Right ventricle myocardium inferior (tissue), 1 donor: ENCODE measurements at regions not wholly inside any gene's neighbourhood (a gene's known extent, or its start where the extent isn't known, plus 50 kb on each side); places are given as distances from the start of the nearest gene placed in this dataset.

Source experiments
- ATAC-seq: fragments of 200-7000 bp; cut with Tn5 transposase; one replicate; pipeline ENCODE4 v1.9.1; 2020; ENCODE audit warnings: mild to moderate bottlenecking, moderate library complexity
- DNase-seq: peaks from one replicate; pipeline ENCODE4 v3.0.0; 2021; ENCODE audit errors: missing footprints
- intact Hi-C: fragments of 100-400 bp; cut with DNase I; formaldehyde crosslinking; loops from one replicate; pipeline ENCODE4 v1.11.0; 2022
- donor health status: DM: no; HTN: yes; CAD: no; lungs with severe emphysema.

DNA sequence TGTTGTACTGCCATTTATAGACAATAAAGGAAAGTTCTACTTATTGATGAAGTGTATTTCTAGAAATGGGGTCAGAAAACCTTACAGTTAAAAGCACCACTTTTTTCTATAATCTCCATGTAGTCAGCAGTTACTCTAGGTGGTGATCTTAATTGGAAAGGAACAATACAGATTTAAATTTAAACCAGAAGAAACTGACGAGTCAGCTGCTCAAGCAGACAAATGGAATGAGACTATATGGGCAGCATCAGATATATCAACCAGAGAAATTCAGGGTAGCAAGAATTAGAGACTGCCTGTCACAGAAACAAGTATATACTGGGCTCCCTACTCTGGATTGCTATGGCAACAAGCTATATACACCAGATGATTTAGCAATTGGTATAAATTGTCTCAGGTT is 99.6 kb upstream of the SCG2 start:
- ATAC-seq (no peak), DNase-seq (no peak)

DNA sequence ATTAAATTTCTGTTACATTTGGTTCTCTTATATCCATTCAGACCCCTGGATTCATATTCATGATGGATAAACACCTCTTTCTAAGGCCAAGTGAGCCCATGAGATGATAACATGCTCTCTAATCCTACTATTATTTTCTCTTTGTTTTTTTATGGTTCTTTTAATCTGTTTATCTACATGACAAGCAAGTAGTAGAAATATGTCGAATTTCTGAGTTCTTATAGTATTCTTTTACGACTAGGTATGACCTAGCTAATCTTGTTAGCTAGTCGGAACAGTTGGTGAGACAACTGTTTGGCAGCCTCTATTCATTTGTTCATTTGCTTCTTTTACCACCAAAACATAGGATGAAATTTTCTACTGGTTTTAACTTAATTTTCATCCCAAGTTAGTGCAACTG is 98.1 kb upstream of the SCG2 start:
- ATAC-seq, result no peak
- intact Hi-C loops, result no loop called here
- DNase-seq, result no peak

More for the DNA sequence above, 99.6 kb upstream of the SCG2 start:
- intact Hi-C loops, result no loop called here

DNA sequence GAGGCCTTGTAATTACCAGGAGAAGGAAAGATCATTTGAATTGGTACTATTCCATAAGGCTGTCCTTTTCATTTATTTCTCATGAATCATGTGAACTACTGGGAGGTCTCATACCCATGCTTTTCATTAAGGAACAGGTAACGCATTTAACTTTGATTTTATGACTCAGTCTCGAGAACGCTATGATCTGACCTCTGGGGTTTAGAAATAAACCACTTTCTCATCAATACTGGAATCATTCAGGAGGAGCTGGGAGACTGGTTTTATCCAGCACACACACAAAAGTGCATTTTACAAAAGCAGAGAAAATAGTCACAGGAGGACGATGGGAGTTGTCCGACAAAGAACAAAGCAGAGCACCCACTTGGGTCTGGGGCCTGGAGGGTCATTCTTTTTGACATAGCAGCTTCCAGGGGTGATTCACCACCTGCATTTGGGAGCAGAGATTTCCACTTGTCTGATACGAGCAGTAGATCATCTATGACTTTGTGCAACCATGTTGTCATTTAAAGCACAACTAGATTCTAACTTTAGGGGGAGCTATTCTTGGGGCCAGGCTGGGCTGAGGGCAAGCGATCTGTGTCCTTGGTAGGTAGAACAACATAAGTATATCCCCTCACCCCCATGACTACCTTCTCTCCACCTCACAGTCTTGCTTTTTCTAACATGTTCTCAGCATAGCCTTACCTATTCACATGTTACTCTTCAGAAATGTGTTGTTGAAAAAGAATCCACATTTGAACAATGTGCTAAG is 95.9 kb upstream of the SCG2 start:
- ATAC-seq (no peak), DNase-seq (no peak)
- intact Hi-C loops, result no loop called here

DNA sequence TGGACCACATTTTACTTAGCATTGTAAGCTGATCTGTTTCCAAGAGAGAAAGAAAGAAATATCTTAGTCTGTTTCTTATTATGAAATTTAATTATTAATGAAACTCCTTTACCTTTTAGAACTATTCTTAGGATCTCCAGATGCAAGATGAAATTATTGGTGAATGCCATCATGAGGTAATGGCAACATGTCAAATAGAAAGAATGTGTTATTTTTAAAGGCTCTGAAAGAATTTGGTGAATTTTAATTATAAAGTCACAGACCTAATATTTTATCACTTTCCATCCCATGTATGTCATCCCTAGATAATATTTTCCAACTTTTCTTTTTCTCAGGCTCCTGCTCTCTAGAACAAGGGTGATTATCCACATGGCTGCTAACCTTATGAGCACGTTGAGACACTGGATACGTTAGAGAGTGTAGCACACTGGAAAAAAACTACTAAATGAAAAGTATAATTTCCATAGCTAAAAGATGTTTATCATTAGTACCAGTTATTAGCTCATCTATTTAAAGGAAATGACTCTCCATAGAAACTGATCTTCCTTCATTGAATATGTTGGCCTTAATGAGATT is 95.2 kb upstream of the SCG2 start:
- intact Hi-C loops, result no loop called here
- DNase-seq (no peak), ATAC-seq (no peak)

DNA sequence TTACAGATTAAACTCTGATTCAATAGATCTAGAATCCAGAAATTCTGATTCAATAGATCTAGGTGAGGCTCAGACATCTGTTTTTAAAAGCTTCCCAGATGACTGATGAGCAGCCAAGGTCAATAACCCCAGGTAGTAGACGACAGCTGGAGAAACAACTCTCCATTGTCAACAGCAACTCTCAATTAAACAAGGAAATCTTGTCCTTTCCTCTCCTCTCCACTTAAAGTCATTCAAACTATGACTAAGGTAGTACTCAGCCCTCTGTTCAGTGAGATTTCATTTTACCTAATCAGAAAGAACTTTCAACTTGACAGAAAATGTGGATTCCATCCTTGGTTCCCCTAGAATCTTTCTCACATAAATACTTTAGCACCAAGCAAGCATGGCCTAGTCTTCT is 94.6 kb upstream of the SCG2 start:
- ATAC-seq (no peak), DNase-seq (no peak)
- intact Hi-C loops, result no loop called here

DNA sequence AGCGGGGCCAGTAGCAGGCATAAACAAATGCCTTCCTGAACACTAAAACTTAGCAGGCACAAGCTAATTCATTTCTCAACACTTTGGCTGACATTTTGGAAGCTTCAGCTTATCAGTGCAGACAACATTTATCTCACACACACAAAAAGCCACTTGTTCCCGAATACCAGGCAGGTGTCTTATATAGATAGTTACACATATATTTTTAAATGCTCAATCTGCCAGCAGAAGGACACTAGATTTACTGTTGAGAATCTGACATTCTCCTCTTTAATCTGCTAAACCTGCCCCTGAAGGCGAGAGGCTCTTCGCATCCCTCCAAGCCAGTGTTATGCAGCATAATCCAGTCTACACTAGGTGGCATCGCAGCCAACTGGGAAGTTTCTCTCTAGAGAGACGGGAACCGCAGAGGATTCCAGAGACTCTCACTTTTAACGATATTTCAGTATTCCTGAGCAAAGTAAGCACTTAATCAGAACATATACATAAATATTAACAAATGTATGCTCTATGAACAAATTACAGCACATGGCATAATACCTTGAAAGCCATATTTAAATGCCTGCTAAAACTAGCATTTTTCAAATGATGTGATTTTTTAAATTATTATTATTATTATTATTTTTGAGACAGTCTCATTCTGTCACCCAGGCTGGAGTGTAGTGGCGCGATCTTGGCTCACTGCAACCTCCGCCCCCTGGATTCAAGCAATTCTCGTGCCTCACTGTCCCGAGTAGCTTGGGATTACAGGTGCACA is 90.2 kb upstream of the SCG2 start:
- intact Hi-C loops, result loop anchor here (5.0 kb wide), 1 partner anchor 105 kb away; no protein-coding TSS in a partner anchor
- ATAC-seq, result peak; percentile 42
- no peak for DNase-seq

DNA sequence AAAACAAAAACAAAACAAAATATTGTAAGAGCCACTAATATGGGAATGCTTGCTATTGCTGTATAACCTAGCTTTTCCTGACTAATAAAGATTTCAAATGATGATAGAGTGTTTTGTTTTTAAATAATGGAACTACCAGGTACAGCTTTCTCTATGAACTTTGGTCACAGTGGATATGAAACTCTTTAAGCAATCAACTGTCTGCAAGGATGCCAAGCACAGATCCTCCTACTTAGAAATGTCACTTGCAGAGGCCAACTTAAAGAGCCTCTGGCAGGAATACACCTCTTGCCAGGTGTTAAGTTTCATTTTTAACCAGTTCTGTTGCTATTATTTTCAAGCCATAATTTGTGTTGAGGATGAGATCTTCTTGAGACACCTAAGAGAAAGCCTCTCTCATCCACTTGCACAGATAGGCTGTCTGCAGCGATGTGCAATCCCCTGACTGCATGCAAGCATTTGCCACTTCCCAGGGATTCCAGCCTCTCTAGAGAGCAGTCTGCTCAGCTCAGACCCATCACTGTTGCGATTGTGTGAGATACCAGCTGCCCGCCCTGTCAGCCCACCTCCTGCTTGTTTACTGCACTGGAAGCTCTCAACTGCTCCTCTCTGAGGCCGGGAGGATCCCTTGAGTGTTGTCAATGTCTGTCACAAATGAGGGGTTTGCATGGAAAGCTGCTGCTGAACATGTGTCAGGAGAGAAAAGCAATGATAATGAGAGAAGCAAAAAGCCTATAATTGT is 86.1 kb upstream of the SCG2 start:
- DNase-seq (no peak), ATAC-seq (no peak)
- intact Hi-C loops, result no loop called here

DNA sequence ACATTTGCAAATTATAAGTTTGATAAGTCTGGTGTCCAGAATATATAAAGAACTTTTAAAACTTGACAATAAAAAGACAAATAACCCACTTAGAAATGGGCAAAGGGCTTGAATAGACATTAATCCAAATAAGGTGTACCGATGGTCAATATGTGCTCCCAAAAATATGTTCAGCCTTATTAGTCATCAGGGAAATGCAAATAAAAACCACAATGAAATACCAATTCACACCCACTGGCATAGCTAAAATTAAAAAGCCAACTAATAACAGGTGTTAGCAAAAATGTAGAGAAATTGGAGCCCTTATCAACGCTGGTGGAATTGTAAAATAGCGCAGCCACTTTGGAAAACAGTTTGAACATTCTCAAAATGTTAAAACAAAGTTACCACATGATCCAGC is 79.0 kb upstream of the SCG2 start:
- ATAC-seq (no peak), DNase-seq (no peak)
- intact Hi-C loops, result no loop called here

DNA sequence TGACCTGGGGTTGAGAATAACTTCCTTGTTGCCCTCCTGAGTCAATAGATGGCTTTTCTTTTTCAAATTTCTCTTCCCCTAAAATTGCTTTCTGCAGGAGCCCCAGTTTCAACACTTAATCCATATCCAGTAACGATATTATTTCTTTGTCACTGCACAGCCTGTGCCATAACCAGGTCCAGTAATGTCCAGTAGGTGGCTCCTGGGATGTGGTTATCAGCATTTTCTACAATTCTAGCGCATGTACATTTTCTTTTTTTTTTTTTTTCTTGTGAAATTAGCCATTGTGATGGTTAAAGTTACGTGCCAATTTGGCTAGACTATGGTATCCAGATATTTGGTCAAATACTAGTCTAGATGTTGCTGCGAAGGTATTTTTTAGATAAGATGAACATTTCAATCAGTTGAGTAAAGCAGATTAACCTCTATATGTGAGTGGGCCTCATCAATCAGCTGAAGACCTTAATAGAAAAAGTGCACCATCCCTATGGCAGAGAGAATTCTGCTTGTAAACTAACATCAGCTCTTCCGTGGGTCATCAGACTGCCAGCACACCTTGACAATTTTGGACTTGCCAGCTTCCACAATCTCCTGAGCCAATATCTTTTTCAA is 72.9 kb upstream of the SCG2 start:
- intact Hi-C loops, result no loop called here
- no peak for ATAC-seq
- no peak for DNase-seq

DNA sequence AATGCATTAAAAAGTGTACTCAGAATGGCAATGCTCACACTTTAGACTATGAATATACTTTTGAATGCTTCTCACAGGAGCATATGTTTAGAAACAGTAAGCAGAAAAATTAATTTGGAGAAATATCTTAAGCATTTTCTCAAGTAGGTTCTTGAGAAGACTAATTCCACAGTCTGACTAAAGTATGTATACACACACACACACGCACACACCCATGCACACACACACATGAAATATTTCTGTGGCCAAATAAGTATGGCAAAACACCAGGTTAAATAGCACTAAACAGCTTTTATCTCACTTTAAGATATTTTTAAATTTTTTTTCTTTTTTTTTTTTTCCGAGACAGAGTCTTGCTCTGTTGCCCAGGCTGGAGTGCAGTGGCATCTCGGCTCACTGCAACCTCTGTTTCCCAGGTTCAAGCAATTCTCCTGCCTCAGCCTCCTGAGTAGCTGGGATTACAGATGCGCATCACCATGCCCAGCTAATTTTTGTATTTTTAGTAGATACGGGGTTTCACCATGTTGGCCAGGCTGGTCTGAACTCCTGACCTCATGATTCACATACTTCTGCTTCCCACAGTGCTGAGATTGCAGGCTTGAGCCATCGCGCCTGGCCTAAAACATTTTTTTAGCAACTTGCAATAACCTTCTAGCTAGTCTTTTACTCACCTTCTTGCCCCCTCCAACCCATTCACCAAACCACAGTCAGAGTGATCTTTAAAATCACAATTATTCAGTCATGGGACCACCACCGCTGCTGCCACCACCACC is 67.5 kb upstream of the SCG2 start:
- DNase-seq, result no peak
- ATAC-seq, result no peak
- intact Hi-C loops, result no loop called here

DNA sequence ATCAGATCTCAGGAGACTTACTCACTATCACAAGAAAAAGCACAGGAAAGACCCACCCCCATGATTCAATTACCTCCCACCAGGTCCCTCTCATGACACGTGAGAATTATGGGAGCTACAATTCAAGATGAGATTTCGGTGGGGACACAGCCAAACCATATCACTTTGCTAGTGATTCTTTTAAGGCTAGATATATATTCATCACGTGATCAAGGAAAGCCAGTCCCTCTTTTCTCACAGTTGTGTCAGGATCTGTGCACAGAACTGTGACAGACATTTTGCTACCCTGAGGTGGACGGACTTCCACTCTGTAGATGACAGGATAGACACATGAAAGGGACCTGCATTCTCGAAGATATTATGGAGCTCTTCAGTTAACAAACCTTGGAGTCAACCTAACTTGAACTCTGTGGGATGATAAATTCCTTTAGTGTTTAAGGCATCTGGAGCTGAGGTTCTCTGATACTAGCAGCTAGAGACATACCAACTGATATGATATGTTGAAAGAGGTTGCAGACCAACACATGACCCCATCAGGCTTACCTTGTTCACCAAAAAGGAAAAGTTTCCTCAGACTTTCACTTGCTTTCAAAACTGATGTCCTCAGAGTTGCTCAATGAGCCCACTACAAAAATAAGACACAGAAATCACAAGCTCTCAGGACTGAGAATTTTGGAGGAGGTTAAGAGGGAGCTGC is 66.3 kb upstream of the SCG2 start:
- DNase-seq (no peak), ATAC-seq (no peak)
- intact Hi-C loops, result no loop called here

DNA sequence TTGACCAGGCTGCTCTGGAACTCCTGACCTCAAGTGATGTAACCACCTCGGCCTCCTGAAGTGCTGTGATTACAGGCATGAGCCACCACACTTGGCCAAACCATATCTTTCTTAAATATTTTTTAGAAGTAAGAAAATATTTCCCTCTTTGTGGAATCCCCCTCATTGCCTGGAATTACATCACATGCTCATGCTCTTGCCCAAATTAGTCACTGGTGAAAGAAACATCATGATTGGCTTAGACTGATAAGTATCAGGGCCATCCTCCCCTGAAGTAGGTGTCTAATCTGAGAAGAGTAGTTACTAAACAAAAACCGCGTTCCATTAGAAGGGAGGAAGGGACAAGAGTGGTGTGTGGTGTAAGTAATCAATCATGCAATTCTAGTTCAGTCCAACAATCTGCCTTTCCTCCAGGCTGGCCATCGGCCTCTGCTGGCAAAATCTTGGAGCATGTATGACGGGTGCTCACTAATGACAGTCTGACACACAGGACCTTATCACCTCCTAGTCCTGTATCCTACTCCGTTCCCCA is 52.3 kb upstream of the SCG2 start:
- intact Hi-C loops, result no loop called here
- DNase-seq (no peak), ATAC-seq (no peak)

DNA sequence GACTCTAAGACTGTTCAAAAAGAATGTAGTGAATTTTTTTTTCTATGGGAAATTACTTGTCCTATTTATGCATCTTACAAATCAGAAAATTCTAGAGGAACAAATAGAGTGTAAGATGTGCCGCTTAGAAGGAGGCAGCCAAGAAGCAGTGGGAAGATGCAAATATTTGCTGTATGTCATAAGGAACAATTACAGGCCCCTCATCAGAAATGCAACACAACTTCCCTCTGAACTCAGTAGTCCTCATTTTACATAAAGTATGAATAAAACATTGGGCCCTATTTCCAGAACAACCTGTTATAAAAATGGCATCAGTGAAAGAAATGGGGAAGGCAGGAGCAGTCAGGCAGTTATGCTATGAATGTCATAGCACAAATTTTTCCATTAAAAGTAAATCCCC is 50.7 kb upstream of the SCG2 start:
- DNase-seq (no peak), ATAC-seq (no peak)
- intact Hi-C loops, result no loop called here

DNA sequence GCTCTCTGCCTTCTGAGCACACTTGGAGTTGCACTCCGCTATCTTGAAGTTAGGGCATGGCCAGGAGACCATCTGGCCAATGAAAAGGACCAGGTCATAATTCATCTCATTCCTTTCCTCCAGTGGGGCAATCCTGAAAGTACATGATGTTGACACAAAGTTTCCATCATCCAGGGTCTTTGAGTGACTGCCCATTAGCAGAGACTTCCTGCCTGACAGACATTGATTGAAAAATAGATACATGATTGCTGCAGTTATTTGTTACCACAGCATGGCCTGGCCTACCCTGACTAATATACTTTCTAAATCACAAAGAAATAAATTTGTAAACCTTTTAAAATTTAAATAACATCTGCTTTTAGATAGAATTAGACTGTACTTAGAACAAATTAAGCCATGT is 50.0 kb upstream of the SCG2 start:
- ATAC-seq (no peak), DNase-seq (no peak)
- intact Hi-C loops, result no loop called here
